ENCODE measurements at regions not wholly inside any gene's neighbourhood (a gene's known extent, or its start where the extent isn't known, plus 50 kb on each side); places are given as distances from the start of the nearest gene placed in this dataset.
"Not testable (repeated sequence)": the region's sequence is repeated elsewhere in the genome, so short reads cannot be mapped to it uniquely, and the experiment has no call there.

GRCh38 chr10:111646021-111646420, 537.5 kb downstream of the GPAM start:
- Histone ChIP-seq H3K4me3 (no peak overlapping the region), H3K27ac (no peak overlapping the region), H3K4me1 (ENCODE audit: low read depth) (no peaks in the 10 kb centered on the region), H3K9me3 (ENCODE audit: low read depth) (no peaks in the 10 kb centered on the region), H3K27me3 (no peaks in the 10 kb centered on the region), H3K36me3 (no peaks in the 10 kb centered on the region)
- DNase-seq (ENCODE audit: low read depth in 1 of 2, low spot score in 1 of 2), result no peak
- TF ChIP-seq CTCF (IDR thresholded peaks at IDR 0.05; ENCODE audit: low read depth, low read length), result no peak

- Histone ChIP-seq H3K27ac (no peak overlapping the region), H3K4me1 (ENCODE audit: low read depth) (no peaks in the 10 kb centered on the region)
- DNase-seq (ENCODE audit: low read depth in 1 of 2, low spot score in 1 of 2), result no peak
Observed at GRCh38 chr10:111648046-111648445, 535.5 kb downstream of the GPAM start.

GRCh38 chr10:111649080-111649479, 534.5 kb downstream of the GPAM start:
- not testable (repeated sequence) for H3K9me3 ChIP-seq (ENCODE audit: low read depth); DNase-seq (ENCODE audit: low read depth in 1 of 2, low spot score in 1 of 2); H3K4me3 ChIP-seq

More at GRCh38 chr10:111648046-111648445, 535.5 kb downstream of the GPAM start:
- TF ChIP-seq CTCF (IDR thresholded peaks at IDR 0.05; ENCODE audit: low read depth, low read length), result no peak
- Histone ChIP-seq H3K36me3 (no peaks in the 10 kb centered on the region), H3K27me3 (no peaks in the 10 kb centered on the region), H3K9me3 (ENCODE audit: low read depth) (no peaks in the 10 kb centered on the region), H3K4me3 (no peak overlapping the region)

GRCh38 chr10:111650088-111650487, 533.5 kb downstream of the GPAM start:
- no peaks in the 10 kb centered on the region for H3K4me1 ChIP-seq (ENCODE audit: low read depth)
- H3K27ac ChIP-seq, result no peak overlapping the region
- H3K36me3 ChIP-seq, result no peaks in the 10 kb centered on the region
- no peaks in the 10 kb centered on the region for H3K27me3 ChIP-seq
- H3K9me3 ChIP-seq (ENCODE audit: low read depth), result no peaks in the 10 kb centered on the region
- no peak for TF ChIP-seq CTCF (IDR thresholded peaks at IDR 0.05; ENCODE audit: low read depth, low read length)
- no peak overlapping the region for H3K4me3 ChIP-seq
- DNase-seq (ENCODE audit: low read depth in 1 of 2, low spot score in 1 of 2), result no peak

More at GRCh38 chr10:111649080-111649479, 534.5 kb downstream of the GPAM start:
- not testable (repeated sequence) for H3K27ac ChIP-seq; H3K4me1 ChIP-seq (ENCODE audit: low read depth); H3K27me3 ChIP-seq; H3K36me3 ChIP-seq

- Histone ChIP-seq H3K27me3 (no peaks in the 10 kb centered on the region), H3K4me3 (no peak overlapping the region), H3K27ac (no peak overlapping the region), H3K9me3 (ENCODE audit: low read depth) (no peaks in the 10 kb centered on the region), H3K4me1 (ENCODE audit: low read depth) (no peaks in the 10 kb centered on the region), H3K36me3 (no peaks in the 10 kb centered on the region)
- TF ChIP-seq CTCF (IDR thresholded peaks at IDR 0.05; ENCODE audit: low read depth, low read length), result no peak
- no peak for DNase-seq (ENCODE audit: low read depth in 1 of 2, low spot score in 1 of 2)
Observed at GRCh38 chr10:111656066-111656465, 527.5 kb downstream of the GPAM start.

GRCh38 chr10:111677759-111678158, 505.8 kb downstream of the GPAM start:
- no peaks in the 10 kb centered on the region for H3K36me3 ChIP-seq
- no peak for TF ChIP-seq CTCF (IDR thresholded peaks at IDR 0.05; ENCODE audit: low read depth, low read length)
- no peaks in the 10 kb centered on the region for H3K9me3 ChIP-seq (ENCODE audit: low read depth)
- no peak overlapping the region for H3K27ac ChIP-seq
- no peak overlapping the region for H3K4me3 ChIP-seq
- no peaks in the 10 kb centered on the region for H3K27me3 ChIP-seq
- H3K4me1 ChIP-seq (ENCODE audit: low read depth), result no peaks in the 10 kb centered on the region
- no peak for DNase-seq (ENCODE audit: low read depth in 1 of 2, low spot score in 1 of 2)

Measured in cardiac muscle cell (in vitro differentiated cells and primary cell).